ENCODE measurements at regions not wholly inside any gene's neighbourhood (a gene's known extent, or its start where the extent isn't known, plus 50 kb on each side); places are given as distances from the start of the nearest gene placed in this dataset.

GRCh38 chr3:34919025-34919424, 720.3 kb upstream of the ARPP21 start:
- Histone ChIP-seq H3K4me3 (replicated peaks in 1 of 3; ENCODE audit: insufficient read depth in 1 of 3, low read depth in 1 of 3, low read length in 3 of 3) (no peak overlapping the region), H3K4me1 (ENCODE audit: control insufficient read depth, extremely low read depth, insufficient read depth, low read length) (no peaks in the 10 kb centered on the region), H3K27ac (ENCODE audit: insufficient read depth, low read depth, low read length) (no peak overlapping the region), H4K20me1 (replicated peaks; ENCODE audit: control insufficient read depth, extremely low read depth, insufficient read depth, low read length) (no peaks in the 10 kb centered on the region), H3K9me3 (replicated peaks; ENCODE audit: control insufficient read depth, insufficient read depth, low read length) (no peaks in the 10 kb centered on the region), H3K9ac (replicated peaks; ENCODE audit: extremely low read depth, insufficient read depth, low read length) (no peak overlapping the region), H3K4me2 (ENCODE audit: insufficient read depth, low read length) (no peak overlapping the region), H3K9me1 (replicated peaks; ENCODE audit: control insufficient read depth, extremely low read depth, insufficient read depth, low read length) (no peaks in the 10 kb centered on the region), H3K79me2 (ENCODE audit: control insufficient read depth, insufficient read depth, low read length) (no peaks in the 10 kb centered on the region), H3K27me3 (ENCODE audit: control insufficient read depth in 2 of 2, insufficient read depth in 2 of 2, low read length in 2 of 2) (no peaks in the 10 kb centered on the region), H2AFZ (ENCODE audit: low read depth, low read length) (no peak overlapping the region), H3K36me3 (ENCODE audit: control insufficient read depth in 2 of 2, extremely low read depth in 1 of 2, insufficient read depth in 2 of 2, low read length in 2 of 2) (no peaks in the 10 kb centered on the region)
- FAIRE-seq (no peak), DNase-seq (ENCODE audit: low read depth, low spot score) (no peak)
- CTCF ChIA-PET, result no interaction called here
- POLR2A ChIA-PET, result no interaction called here
- dilution Hi-C loops (cut with MboI; ENCODE audit: extremely low pct_ligation_motif_present, low sequenced_read_pairs) (no loop called here), intact Hi-C loops (cut with micrococcal nuclease) (no loop called here)
- TF ChIP-seq EZH2 (IDR thresholded peaks at IDR 0.05; ENCODE audit: borderline replicate concordance, low read depth, low read length, severe bottlenecking), result no peak
- TF ChIP-seq GATA2 (IDR thresholded peaks at IDR 0.05; ENCODE audit: insufficient read depth, insufficient read length, low read depth, low read length), result no peak
- no peak for TF ChIP-seq POLR2A (IDR thresholded peaks at IDR 0.05; ENCODE audit: low read depth, low read length)
- no peak for TF ChIP-seq CTCF (IDR thresholded peaks at IDR 0.05; ENCODE audit: extremely low read depth in 1 of 2, insufficient read depth in 1 of 2, low read depth in 1 of 2, low read length in 2 of 2)
- BruUV-seq (replicated peaks), result no TSS peak

GRCh38 chr3:34920806-34921205, 718.5 kb upstream of the ARPP21 start:
- no peak overlapping the region for H3K9ac ChIP-seq (replicated peaks; ENCODE audit: extremely low read depth, insufficient read depth, low read length)
- H3K27ac ChIP-seq (ENCODE audit: insufficient read depth, low read depth, low read length), result no peak overlapping the region
- H3K4me3 ChIP-seq (replicated peaks in 1 of 3; ENCODE audit: insufficient read depth in 1 of 3, low read depth in 1 of 3, low read length in 3 of 3), result no peak overlapping the region
- H2AFZ ChIP-seq (ENCODE audit: low read depth, low read length), result no peak overlapping the region
- H3K4me1 ChIP-seq (ENCODE audit: control insufficient read depth, extremely low read depth, insufficient read depth, low read length), result no peaks in the 10 kb centered on the region
- FAIRE-seq (no peak), DNase-seq (ENCODE audit: low read depth, low spot score) (no peak)
- no peaks in the 10 kb centered on the region for H4K20me1 ChIP-seq (replicated peaks; ENCODE audit: control insufficient read depth, extremely low read depth, insufficient read depth, low read length)
- dilution Hi-C loops (cut with MboI; ENCODE audit: extremely low pct_ligation_motif_present, low sequenced_read_pairs), result no loop called here
- POLR2A ChIA-PET, result no interaction called here
- BruUV-seq (replicated peaks), result no TSS peak
- no peaks in the 10 kb centered on the region for H3K9me1 ChIP-seq (replicated peaks; ENCODE audit: control insufficient read depth, extremely low read depth, insufficient read depth, low read length)
- H3K79me2 ChIP-seq (ENCODE audit: control insufficient read depth, insufficient read depth, low read length), result no peaks in the 10 kb centered on the region
- H3K36me3 ChIP-seq (ENCODE audit: control insufficient read depth in 2 of 2, extremely low read depth in 1 of 2, insufficient read depth in 2 of 2, low read length in 2 of 2), result no peaks in the 10 kb centered on the region
- CTCF ChIA-PET, result no interaction called here
- H3K27me3 ChIP-seq (ENCODE audit: control insufficient read depth in 2 of 2, insufficient read depth in 2 of 2, low read length in 2 of 2), result no peaks in the 10 kb centered on the region
- no peaks in the 10 kb centered on the region for H3K9me3 ChIP-seq (replicated peaks; ENCODE audit: control insufficient read depth, insufficient read depth, low read length)
- intact Hi-C loops (cut with micrococcal nuclease), result no loop called here
- no peak for TF ChIP-seq EZH2 (IDR thresholded peaks at IDR 0.05; ENCODE audit: borderline replicate concordance, low read depth, low read length, severe bottlenecking)
- TF ChIP-seq JUN (IDR thresholded peaks at IDR 0.05; ENCODE audit: borderline replicate concordance, insufficient read depth, insufficient read length, low read depth), result no peak
- no peak for TF ChIP-seq MYC (IDR thresholded peaks at IDR 0.05; ENCODE audit: low read depth, low read length)
- TF ChIP-seq POLR2A (IDR thresholded peaks at IDR 0.05; ENCODE audit: low read depth, low read length), result no peak
- no peak for TF ChIP-seq FOS (IDR thresholded peaks at IDR 0.05; ENCODE audit: borderline replicate concordance, insufficient read depth, low read length)
- TF ChIP-seq CTCF (IDR thresholded peaks at IDR 0.05; ENCODE audit: extremely low read depth in 1 of 2, insufficient read depth in 1 of 2, low read depth in 1 of 2, low read length in 2 of 2), result no peak
- TF ChIP-seq GATA2 (IDR thresholded peaks at IDR 0.05; ENCODE audit: insufficient read depth, insufficient read length, low read depth, low read length), result no peak
- TF ChIP-seq POLR2AphosphoS5 (IDR thresholded peaks at IDR 0.05; ENCODE audit: insufficient read depth, low read depth, low read length), result no peak
- no peak for TF ChIP-seq MAX (IDR thresholded peaks at IDR 0.05; ENCODE audit: insufficient read depth, insufficient read length)
- no peak overlapping the region for H3K4me2 ChIP-seq (ENCODE audit: insufficient read depth, low read length)

Data from endothelial cell of umbilical vein (primary cell).